Heart left ventricle (tissue), 13 donors: ENCODE measurements at regions not wholly inside any gene's neighbourhood (a gene's known extent, or its start where the extent isn't known, plus 50 kb on each side); places are given as distances from the start of the nearest gene placed in this dataset.

Source experiments
- CTCF ChIP-seq, 12 donors: fragments of 200-600 bp; sonication (generic) in 4 of 12; IDR thresholded peaks; one replicate each; pipeline versions ENCODE4 v1.5.0 to v1.8.0; 2018 to 2022; ENCODE audit warnings: antibody characterized with exemption in 12 of 12, mild to moderate bottlenecking in 5 of 12
- POLR2A ChIP-seq, 2 donors: fragments of 450-650 bp; IDR thresholded peaks; one replicate each; pipeline ENCODE4 v1.6.1; 2017; ENCODE audit warnings: antibody characterized with exemption in 2 of 2, mild to moderate bottlenecking in 2 of 2, moderate library complexity in 2 of 2
- donor health status: ischemic (EF 13 %, LVEDD 7.1; RV severe dilation, severe dysfunction).
- donor health status: DM: no; HTN: yes; CAD: no.
- donor health status: DM: no; HTN: no; CAD: no.
- donor health status: ischemic (EF 25% LVEDD 6.9; RV normal size, moderate dysfunction).
- donor health status: ischemic (EF 25% LVEDD 5.7; RV mildly dilated, moderate dysfunction).
- donor health status: ischemic (EF 35%, LVEDD 5.7; RV mildly dilated, moderate dysfunction).
- donor health status: nonischemic (EF 11% LVEDD 7.7; RV severe dilation, severe dysfunction).
- donor health status: DM: yes; HTN: yes; CAD: no.
- donor health status: PGD.
- donor health status: ischemic (EF 29% LVEDD 5.4; RV normal size, mild dysfunction).
- donor health status: nonischemic (EF 23%, LVEDD 6.1; RV moderate dilation, normal function).

GRCh38 chr11:31881825-31882224, 70.7 kb upstream of the PAX6 start:
- TF ChIP-seq CTCF (IDR thresholded peaks at IDR 0.05) (no peak), POLR2A (IDR thresholded peaks at IDR 0.05) (no peak)
